ENCODE measurements at regions not wholly inside any gene's neighbourhood (a gene's known extent, or its start where the extent isn't known, plus 50 kb on each side); places are given as distances from the start of the nearest gene placed in this dataset.

DNA sequence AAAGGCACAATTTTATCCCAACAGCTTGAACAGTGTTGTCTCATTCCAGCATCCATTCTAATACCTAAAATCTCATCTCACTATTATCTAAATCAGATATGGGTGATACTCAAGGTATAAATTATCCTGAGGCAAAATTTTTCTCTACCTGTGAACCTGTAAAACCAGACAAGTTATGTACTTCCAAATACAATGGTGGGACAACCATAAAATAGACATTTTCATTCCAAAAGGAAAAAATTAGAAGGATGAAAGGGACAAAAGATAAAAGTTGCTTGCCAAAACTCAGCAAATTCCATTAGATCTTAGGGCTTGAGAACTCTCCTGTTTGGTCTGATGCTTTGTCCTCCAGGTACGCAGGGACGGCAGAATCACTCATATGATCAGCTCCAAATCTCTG lies 650.5 kb downstream of the ADGRL2 start:
- TF ChIP-seq, protein P1, sequence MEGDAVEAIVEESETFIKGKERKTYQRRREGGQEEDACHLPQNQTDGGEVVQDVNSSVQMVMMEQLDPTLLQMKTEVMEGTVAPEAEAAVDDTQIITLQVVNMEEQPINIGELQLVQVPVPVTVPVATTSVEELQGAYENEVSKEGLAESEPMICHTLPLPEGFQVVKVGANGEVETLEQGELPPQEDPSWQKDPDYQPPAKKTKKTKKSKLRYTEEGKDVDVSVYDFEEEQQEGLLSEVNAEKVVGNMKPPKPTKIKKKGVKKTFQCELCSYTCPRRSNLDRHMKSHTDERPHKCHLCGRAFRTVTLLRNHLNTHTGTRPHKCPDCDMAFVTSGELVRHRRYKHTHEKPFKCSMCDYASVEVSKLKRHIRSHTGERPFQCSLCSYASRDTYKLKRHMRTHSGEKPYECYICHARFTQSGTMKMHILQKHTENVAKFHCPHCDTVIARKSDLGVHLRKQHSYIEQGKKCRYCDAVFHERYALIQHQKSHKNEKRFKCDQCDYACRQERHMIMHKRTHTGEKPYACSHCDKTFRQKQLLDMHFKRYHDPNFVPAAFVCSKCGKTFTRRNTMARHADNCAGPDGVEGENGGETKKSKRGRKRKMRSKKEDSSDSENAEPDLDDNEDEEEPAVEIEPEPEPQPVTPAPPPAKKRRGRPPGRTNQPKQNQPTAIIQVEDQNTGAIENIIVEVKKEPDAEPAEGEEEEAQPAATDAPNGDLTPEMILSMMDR (IDR thresholded peaks at IDR 0.05): no peak
- TF ChIP-seq POLR2A (IDR thresholded peaks at IDR 0.05): no peak

All from Peyer's patch (tissue), 4 donors.